Activated CD4-positive, alpha-beta T cell treated with anti-CD3 and anti-CD28 coated beads, Interleukin-10, Interleukin-2, amounts not matched to agents 100 ng/mL and 50 ng/mL, durations not matched to agents 16 hours and 8 hours (primary cell): ENCODE measurements at regions not wholly inside any gene's neighbourhood (a gene's known extent, or its start where the extent isn't known, plus 50 kb on each side); places are given as distances from the start of the nearest gene placed in this dataset.
"Not testable (repeated sequence)": the region's sequence is repeated elsewhere in the genome, so short reads cannot be mapped to it uniquely, and the experiment has no call there.

Source experiments
- DNase-seq: peaks from one replicate; pipeline ENCODE4 v3.0.0-alpha.2; 2020

GRCh38 chr7:149995369-149996026 lies 121.7 kb downstream of the ATP6V0E2 start:
- not testable (repeated sequence) for DNase-seq

- peak; percentile 9 for DNase-seq
These were observed 127.2 kb downstream of the ATP6V0E2 start for GRCh38 chr7:150000780-150001599.

- no peak for DNase-seq
These were observed 129.6 kb downstream of the ATP6V0E2 start for GRCh38 chr7:150003304-150003810.

- not testable (repeated sequence) for DNase-seq
These were observed 130.2 kb downstream of the ATP6V0E2 start for GRCh38 chr7:150003973-150004372.

GRCh38 chr7:150004843-150005242 lies 131.1 kb downstream of the ATP6V0E2 start:
- DNase-seq = not testable (repeated sequence)

GRCh38 chr7:150009620-150010303 lies 136.0 kb downstream of the ATP6V0E2 start:
- DNase-seq = not testable (repeated sequence)

GRCh38 chr7:150016651-150017189 lies 143.0 kb downstream of the ATP6V0E2 start:
- not testable (repeated sequence) for DNase-seq

GRCh38 chr7:150020210-150020609 lies 146.4 kb downstream of the ATP6V0E2 start:
- not testable (repeated sequence) for DNase-seq

- DNase-seq = not testable (repeated sequence)
These were observed 151.1 kb downstream of the ATP6V0E2 start for GRCh38 chr7:150024550-150025490.

- not testable (repeated sequence) for DNase-seq
These were observed 152.0 kb downstream of the ATP6V0E2 start for GRCh38 chr7:150025802-150026201.

- DNase-seq = not testable (repeated sequence)
These were observed 154.7 kb downstream of the ATP6V0E2 start for GRCh38 chr7:150028344-150029012.

- not testable (repeated sequence) for DNase-seq
These were observed 155.2 kb downstream of the ATP6V0E2 start for GRCh38 chr7:150029013-150029389.

GRCh38 chr7:150031733-150032132 lies 158.0 kb downstream of the ATP6V0E2 start:
- DNase-seq = not testable (repeated sequence)

GRCh38 chr7:150033711-150034110 lies 159.9 kb downstream of the ATP6V0E2 start:
- DNase-seq = not testable (repeated sequence)

GRCh38 chr7:150035769-150036168 lies 162.0 kb downstream of the ATP6V0E2 start:
- not testable (repeated sequence) for DNase-seq

GRCh38 chr7:150039061-150039460 lies 165.3 kb downstream of the ATP6V0E2 start:
- not testable (repeated sequence) for DNase-seq

GRCh38 chr7:150042281-150042680 lies 168.5 kb downstream of the ATP6V0E2 start:
- not testable (repeated sequence) for DNase-seq

GRCh38 chr7:150044771-150045170 lies 171.0 kb downstream of the ATP6V0E2 start:
- DNase-seq = peak; percentile 26

GRCh38 chr7:150045596-150045995 lies 171.8 kb downstream of the ATP6V0E2 start:
- not testable (repeated sequence) for DNase-seq

GRCh38 chr7:150046290-150047194 lies 172.8 kb downstream of the ATP6V0E2 start:
- not testable (repeated sequence) for DNase-seq
